ENCODE measurements at regions not wholly inside any gene's neighbourhood (a gene's known extent, or its start where the extent isn't known, plus 50 kb on each side); places are given as distances from the start of the nearest gene placed in this dataset.

GRCh38 chr6:819122-819521, 126.2 kb upstream of the EXOC2 start:
- DNase-seq (ENCODE audit: low read depth, low spot score) = no peak
- Mint-ChIP-seq H3K27me3 (ENCODE audit: low read depth) (peaks cover 26% of the 10 kb centered on the region), H3K27ac (ENCODE audit: unreplicated experiment) (no peak overlapping the region), H3K4me1 (no peaks in the 10 kb centered on the region), H3K4me3 (no peak overlapping the region), H3K9me3 (no peaks in the 10 kb centered on the region), H3K36me3 (ENCODE audit: low read depth) (no peaks in the 10 kb centered on the region)
- TF ChIP-seq, protein P1, sequence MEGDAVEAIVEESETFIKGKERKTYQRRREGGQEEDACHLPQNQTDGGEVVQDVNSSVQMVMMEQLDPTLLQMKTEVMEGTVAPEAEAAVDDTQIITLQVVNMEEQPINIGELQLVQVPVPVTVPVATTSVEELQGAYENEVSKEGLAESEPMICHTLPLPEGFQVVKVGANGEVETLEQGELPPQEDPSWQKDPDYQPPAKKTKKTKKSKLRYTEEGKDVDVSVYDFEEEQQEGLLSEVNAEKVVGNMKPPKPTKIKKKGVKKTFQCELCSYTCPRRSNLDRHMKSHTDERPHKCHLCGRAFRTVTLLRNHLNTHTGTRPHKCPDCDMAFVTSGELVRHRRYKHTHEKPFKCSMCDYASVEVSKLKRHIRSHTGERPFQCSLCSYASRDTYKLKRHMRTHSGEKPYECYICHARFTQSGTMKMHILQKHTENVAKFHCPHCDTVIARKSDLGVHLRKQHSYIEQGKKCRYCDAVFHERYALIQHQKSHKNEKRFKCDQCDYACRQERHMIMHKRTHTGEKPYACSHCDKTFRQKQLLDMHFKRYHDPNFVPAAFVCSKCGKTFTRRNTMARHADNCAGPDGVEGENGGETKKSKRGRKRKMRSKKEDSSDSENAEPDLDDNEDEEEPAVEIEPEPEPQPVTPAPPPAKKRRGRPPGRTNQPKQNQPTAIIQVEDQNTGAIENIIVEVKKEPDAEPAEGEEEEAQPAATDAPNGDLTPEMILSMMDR (conservative IDR thresholded peaks at IDR 0.05) = no peak

DNA sequence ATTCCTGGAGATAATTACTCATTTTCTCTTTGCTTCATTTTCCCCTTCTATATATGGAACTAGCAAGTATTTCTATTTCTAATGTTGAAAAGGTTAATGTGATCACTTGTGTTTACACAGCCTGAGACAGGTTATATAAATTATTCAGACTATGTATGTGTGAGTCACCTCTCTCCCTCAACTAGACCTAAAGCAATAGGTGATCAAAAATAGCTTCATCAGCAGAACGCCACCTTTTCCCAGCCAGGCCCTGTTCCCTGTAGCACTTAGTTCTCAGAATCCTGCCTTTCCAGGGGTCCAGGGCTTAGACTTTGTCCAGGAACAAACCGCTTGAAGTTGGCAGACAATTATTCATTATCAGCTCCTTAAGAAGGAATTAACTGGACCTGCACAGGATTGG, 125.3 kb upstream of the EXOC2 start:
- Mint-ChIP-seq H3K9me3 (no peaks in the 10 kb centered on the region), H3K4me3 (no peak overlapping the region), H3K27ac (ENCODE audit: unreplicated experiment) (no peak overlapping the region), H3K36me3 (ENCODE audit: low read depth) (no peaks in the 10 kb centered on the region), H3K4me1 (no peaks in the 10 kb centered on the region), H3K27me3 (ENCODE audit: low read depth) (peaks cover 26% of the 10 kb centered on the region)
- no peak for DNase-seq (ENCODE audit: low read depth, low spot score)
- TF ChIP-seq, protein P1 (conservative IDR thresholded peaks at IDR 0.05) = no peak

- no peaks in the 10 kb centered on the region for H3K36me3 Mint-ChIP-seq (ENCODE audit: low read depth)
- no peaks in the 10 kb centered on the region for H3K9me3 Mint-ChIP-seq
- TF ChIP-seq, protein P1 (conservative IDR thresholded peaks at IDR 0.05) = no peak
- no peak overlapping the region for H3K27ac Mint-ChIP-seq (ENCODE audit: unreplicated experiment)
- H3K27me3 Mint-ChIP-seq (ENCODE audit: low read depth) = peaks cover 20% of the 10 kb centered on the region
- DNase-seq (ENCODE audit: low read depth, low spot score) = no peak
- H3K4me1 Mint-ChIP-seq = no peaks in the 10 kb centered on the region
- no peak overlapping the region for H3K4me3 Mint-ChIP-seq
These were observed 123.7 kb upstream of the EXOC2 start for GRCh38 chr6:816510-817084.

DNA sequence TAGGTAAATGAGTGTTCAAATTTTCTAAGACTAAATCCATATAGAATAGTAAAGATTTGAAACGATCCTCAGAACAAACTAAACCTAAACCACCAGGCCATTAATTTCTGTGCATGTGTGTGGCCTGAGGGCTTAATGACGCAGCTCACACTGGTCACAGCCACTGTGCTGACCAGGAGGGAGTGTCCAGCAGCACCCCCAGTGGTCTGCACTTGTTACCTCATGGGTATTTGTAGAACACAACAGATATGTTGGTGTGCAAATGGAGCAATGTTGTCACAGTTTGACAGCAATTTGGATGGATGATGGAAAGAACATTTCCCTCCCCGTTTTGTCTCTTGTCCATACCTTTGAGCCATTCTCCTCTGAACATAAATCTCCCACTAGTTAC, 122.4 kb upstream of the EXOC2 start:
- TF ChIP-seq, protein P1 (conservative IDR thresholded peaks at IDR 0.05) = peak; percentile 45
- H3K4me1 Mint-ChIP-seq = no peaks in the 10 kb centered on the region
- no peaks in the 10 kb centered on the region for H3K9me3 Mint-ChIP-seq
- peaks cover 12% of the 10 kb centered on the region for H3K27me3 Mint-ChIP-seq (ENCODE audit: low read depth)
- no peak overlapping the region for H3K4me3 Mint-ChIP-seq
- DNase-seq (ENCODE audit: low read depth, low spot score) = no peak
- H3K27ac Mint-ChIP-seq (ENCODE audit: unreplicated experiment) = no peak overlapping the region
- no peaks in the 10 kb centered on the region for H3K36me3 Mint-ChIP-seq (ENCODE audit: low read depth)

GRCh38 chr6:814378-815347, 121.7 kb upstream of the EXOC2 start:
- DNase-seq (ENCODE audit: low read depth, low spot score) = no peak
- no peaks in the 10 kb centered on the region for H3K36me3 Mint-ChIP-seq (ENCODE audit: low read depth)

More at GRCh38 chr6:814378-815347, 121.7 kb upstream of the EXOC2 start:
- Mint-ChIP-seq H3K27ac (ENCODE audit: unreplicated experiment) (no peak overlapping the region), H3K9me3 (no peaks in the 10 kb centered on the region), H3K27me3 (ENCODE audit: low read depth) (peaks cover 12% of the 10 kb centered on the region), H3K4me3 (no peak overlapping the region), H3K4me1 (no peaks in the 10 kb centered on the region)
- TF ChIP-seq, protein P1 (conservative IDR thresholded peaks at IDR 0.05) = no peak
